BJ (cell line): ENCODE measurements at regions not wholly inside any gene's neighbourhood (a gene's known extent, or its start where the extent isn't known, plus 50 kb on each side); places are given as distances from the start of the nearest gene placed in this dataset.

Source experiments
- CTCF ChIA-PET: fragments of 350-600 bp; formaldehyde crosslinking; extraction: SDS; loops from one replicate; lab custom pipeline; 2021; ENCODE audit warnings: antibody characterized with exemption, inconsistent platforms; lab: Yijun Ruan, JAX
- POLR2A ChIA-PET: fragments of 300-600 bp; sonication (Branson Sonifier 250); formaldehyde crosslinking; extraction: SDS; loops from one replicate; lab custom pipeline; 2021; ENCODE audit warnings: antibody characterized with exemption; lab: Charles Lee
- DNase-seq: peaks from one replicate; pipeline ENCODE4 v3.0.0-alpha.2; 2011; ENCODE audit warnings: low read depth
- H3K27me3 ChIP-seq: 2 replicates; pipeline ENCODE4 v1.6.0; 2011; ENCODE audit warnings: low read length; ENCODE audit not compliant: control insufficient read depth, insufficient read depth
- H3K36me3 ChIP-seq: 2 replicates; pipeline ENCODE4 v1.5.1; 2011; ENCODE audit warnings: low read length; ENCODE audit not compliant: control insufficient read depth, insufficient read depth
- H3K4me3 ChIP-seq: 2 replicates; pipeline ENCODE4 v1.5.1; 2011; ENCODE audit warnings: low read depth, mild to moderate bottlenecking, control low read depth, low read length
- TF ChIP-seq, protein P1 (sequence below): IDR thresholded peaks from 2 replicates; pipeline ENCODE4 v1.5.1; 2011; ENCODE audit warnings: low read depth, mild to moderate bottlenecking, control low read depth, inconsistent platforms, low read length, moderate library complexity; ENCODE audit not compliant: insufficient read depth

- POLR2A ChIA-PET, result no interaction called here
- DNase-seq, result no peak
- Histone ChIP-seq H3K36me3 (no peaks in the 10 kb centered on the region), H3K27me3 (no peaks in the 10 kb centered on the region), H3K4me3 (no peak overlapping the region)
- TF ChIP-seq, protein P1, sequence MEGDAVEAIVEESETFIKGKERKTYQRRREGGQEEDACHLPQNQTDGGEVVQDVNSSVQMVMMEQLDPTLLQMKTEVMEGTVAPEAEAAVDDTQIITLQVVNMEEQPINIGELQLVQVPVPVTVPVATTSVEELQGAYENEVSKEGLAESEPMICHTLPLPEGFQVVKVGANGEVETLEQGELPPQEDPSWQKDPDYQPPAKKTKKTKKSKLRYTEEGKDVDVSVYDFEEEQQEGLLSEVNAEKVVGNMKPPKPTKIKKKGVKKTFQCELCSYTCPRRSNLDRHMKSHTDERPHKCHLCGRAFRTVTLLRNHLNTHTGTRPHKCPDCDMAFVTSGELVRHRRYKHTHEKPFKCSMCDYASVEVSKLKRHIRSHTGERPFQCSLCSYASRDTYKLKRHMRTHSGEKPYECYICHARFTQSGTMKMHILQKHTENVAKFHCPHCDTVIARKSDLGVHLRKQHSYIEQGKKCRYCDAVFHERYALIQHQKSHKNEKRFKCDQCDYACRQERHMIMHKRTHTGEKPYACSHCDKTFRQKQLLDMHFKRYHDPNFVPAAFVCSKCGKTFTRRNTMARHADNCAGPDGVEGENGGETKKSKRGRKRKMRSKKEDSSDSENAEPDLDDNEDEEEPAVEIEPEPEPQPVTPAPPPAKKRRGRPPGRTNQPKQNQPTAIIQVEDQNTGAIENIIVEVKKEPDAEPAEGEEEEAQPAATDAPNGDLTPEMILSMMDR, result no peak
- CTCF ChIA-PET, result no interaction called here
These were observed 118.9 kb upstream of the COL5A2 start for GRCh38 chr2:189298481-189298880.

DNA sequence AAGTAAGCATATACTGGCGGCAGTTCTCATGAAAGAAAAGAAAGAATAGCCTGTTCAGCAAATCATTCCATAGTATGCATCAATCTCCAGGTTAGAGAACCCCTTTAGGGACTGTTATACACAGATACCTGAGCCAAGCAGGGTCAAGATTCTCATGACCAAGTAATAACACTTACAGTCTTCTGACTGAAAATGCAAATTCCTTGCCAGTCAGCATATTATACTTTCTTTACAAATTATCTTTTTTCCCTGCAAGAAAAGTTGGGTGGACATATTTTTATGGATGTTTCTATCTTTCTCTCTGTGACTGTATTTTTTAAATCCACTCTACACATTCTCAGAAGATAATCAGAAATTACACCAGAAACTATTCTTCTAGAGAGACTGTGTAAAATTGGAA, 120.4 kb upstream of the COL5A2 start:
- Histone ChIP-seq H3K4me3 (no peak overlapping the region), H3K27me3 (no peaks in the 10 kb centered on the region), H3K36me3 (no peaks in the 10 kb centered on the region)
- no peak for DNase-seq
- TF ChIP-seq, protein P1, result no peak
- ChIA-PET CTCF (no interaction called here), POLR2A (no interaction called here)

DNA sequence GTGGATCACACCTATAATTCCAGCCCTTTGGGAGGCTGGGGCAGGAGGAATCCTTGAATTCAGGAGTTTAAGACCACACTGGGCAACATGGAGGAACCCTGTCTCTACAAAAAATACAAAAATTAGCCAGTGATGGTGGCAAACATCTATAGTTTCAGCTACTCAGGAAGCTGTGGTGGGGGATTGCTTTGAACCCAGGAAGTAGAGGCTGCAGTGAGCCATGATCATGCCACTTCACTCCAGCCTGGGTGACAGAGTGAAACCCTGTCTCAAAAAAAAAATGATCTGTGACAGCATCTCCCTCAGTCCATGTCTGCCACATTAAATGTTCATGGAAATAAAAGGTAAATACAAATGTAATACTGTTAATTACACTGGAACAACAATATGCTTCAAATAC, 121.4 kb upstream of the COL5A2 start:
- Histone ChIP-seq H3K4me3 (no peak overlapping the region), H3K27me3 (no peaks in the 10 kb centered on the region), H3K36me3 (no peaks in the 10 kb centered on the region)
- no peak for DNase-seq
- TF ChIP-seq, protein P1, result no peak
- ChIA-PET POLR2A (no interaction called here), CTCF (no interaction called here)

- no peaks in the 10 kb centered on the region for H3K36me3 ChIP-seq
- H3K4me3 ChIP-seq, result no peak overlapping the region
- POLR2A ChIA-PET, result no interaction called here
- TF ChIP-seq, protein P1, result no peak
- CTCF ChIA-PET, result no interaction called here
- H3K27me3 ChIP-seq, result no peaks in the 10 kb centered on the region
- no peak for DNase-seq
These were observed 122.8 kb upstream of the COL5A2 start for GRCh38 chr2:189302274-189302948.

GRCh38 chr2:189304360-189304759, 124.8 kb upstream of the COL5A2 start:
- H3K4me3 ChIP-seq, result no peak overlapping the region
- CTCF ChIA-PET, result interaction anchor here (0.7 to 0.8 kb wide), 2 partner anchors 24 to 508 kb away, joined by 3 read pairs; no protein-coding TSS in a partner anchor
- no peaks in the 10 kb centered on the region for H3K27me3 ChIP-seq
- DNase-seq, result no peak
- TF ChIP-seq, protein P1, result no peak
- POLR2A ChIA-PET, result no interaction called here
- no peaks in the 10 kb centered on the region for H3K36me3 ChIP-seq
